ENCODE measurements at regions not wholly inside any gene's neighbourhood (a gene's known extent, or its start where the extent isn't known, plus 50 kb on each side); places are given as distances from the start of the nearest gene placed in this dataset.

DNA sequence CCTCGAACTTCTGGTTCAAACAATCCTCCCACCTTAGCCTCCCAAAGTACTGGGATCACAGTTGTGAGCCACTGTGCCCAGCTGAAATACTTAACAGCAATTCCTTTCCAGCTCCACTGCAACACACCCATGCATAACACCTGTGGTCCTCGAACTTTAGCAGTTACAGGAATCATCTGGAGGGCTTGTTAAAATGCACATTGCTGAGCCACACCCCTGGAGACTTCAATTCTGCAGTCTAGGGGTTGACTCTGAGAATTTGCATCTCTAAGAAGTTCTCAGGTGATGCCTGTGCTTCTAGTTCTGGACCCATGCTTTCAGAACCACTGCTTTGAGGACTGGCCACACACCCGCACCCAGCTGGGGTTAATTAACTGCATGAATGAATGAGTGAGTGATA, 53.1 kb upstream of the UBL3 start:
- TF ChIP-seq, protein P1, sequence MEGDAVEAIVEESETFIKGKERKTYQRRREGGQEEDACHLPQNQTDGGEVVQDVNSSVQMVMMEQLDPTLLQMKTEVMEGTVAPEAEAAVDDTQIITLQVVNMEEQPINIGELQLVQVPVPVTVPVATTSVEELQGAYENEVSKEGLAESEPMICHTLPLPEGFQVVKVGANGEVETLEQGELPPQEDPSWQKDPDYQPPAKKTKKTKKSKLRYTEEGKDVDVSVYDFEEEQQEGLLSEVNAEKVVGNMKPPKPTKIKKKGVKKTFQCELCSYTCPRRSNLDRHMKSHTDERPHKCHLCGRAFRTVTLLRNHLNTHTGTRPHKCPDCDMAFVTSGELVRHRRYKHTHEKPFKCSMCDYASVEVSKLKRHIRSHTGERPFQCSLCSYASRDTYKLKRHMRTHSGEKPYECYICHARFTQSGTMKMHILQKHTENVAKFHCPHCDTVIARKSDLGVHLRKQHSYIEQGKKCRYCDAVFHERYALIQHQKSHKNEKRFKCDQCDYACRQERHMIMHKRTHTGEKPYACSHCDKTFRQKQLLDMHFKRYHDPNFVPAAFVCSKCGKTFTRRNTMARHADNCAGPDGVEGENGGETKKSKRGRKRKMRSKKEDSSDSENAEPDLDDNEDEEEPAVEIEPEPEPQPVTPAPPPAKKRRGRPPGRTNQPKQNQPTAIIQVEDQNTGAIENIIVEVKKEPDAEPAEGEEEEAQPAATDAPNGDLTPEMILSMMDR (IDR thresholded peaks at IDR 0.05) = no peak
- no peak for TF ChIP-seq POLR2A (IDR thresholded peaks at IDR 0.05)

All from uterus (tissue), 2 donors.